HCT116 (cell line): ENCODE measurements at regions not wholly inside any gene's neighbourhood (a gene's known extent, or its start where the extent isn't known, plus 50 kb on each side); places are given as distances from the start of the nearest gene placed in this dataset.

Experiments
- ATAC-seq: fragments of 200-7000 bp; cut with Tn5 transposase; 2 replicates; pipeline ENCODE4 v1.9.1; 2020; ENCODE audit warnings: mild to moderate bottlenecking, moderate library complexity
- BruUV-seq: library from RNA; stranded (reverse); fragments of 400-500 nt; replicated peaks from 2 replicates; lab custom pipeline; 2021; lab: Mats Ljungman, UMichigan
- CTCF ChIA-PET: fragments of 300-600 bp; sonication (Branson Sonifier 250); formaldehyde crosslinking; loops from one replicate; lab custom pipeline; 2021; ENCODE audit warnings: antibody characterized with exemption; lab: Charles Lee
- POLR2A ChIA-PET: fragments of 300-600, 350-600 bp; sonication (Branson Sonifier 250); formaldehyde crosslinking; loops from one replicate; lab custom pipeline; 2021; ENCODE audit warnings: antibody characterized with exemption; lab: Charles Lee
- RAD21 ChIA-PET, 2 experiments: fragments of 300-600 bp; sonication (Branson Sonifier 250); formaldehyde crosslinking; loops; one replicate each; lab custom pipeline; 2023; ENCODE audit warnings: low total read pairs in 2 of 2; ENCODE audit not compliant: uncharacterized antibody in 2 of 2, unreplicated experiment in 2 of 2, low non-redundant PET in 1 of 2; lab: Charles Lee
- DNase-seq: peaks from one replicate; pipeline ENCODE4 v3.0.0-alpha.2; 2010; ENCODE audit warnings: low read depth, low spot score
- H2AFZ ChIP-seq: fragments of 200-600 bp; shearing (Covaris generic), sonication (generic); 2 replicates; pipeline ENCODE4 v1.6.1; 2017; ENCODE audit warnings: low read depth, mixed run types, mixed read lengths, antibody characterized with exemption, low read length; ENCODE audit not compliant: poor library complexity, severe bottlenecking
- H3K27ac ChIP-seq: 2 replicates; pipeline ENCODE4 v1.5.1; 2012; ENCODE audit warnings: low read depth, low read length
- H3K27me3 ChIP-seq: fragments of 200-600 bp; sonication (generic); 2 replicates; pipeline ENCODE4 v1.6.1; 2016; ENCODE audit warnings: mixed run types, low read length, mixed read lengths; ENCODE audit not compliant: insufficient read depth
- H3K36me3 ChIP-seq, 2 experiments: fragments of 200-500 bp in 1 of 2; fragments of 200-600 bp in 1 of 2; sonication (Bioruptor generic) in 1 of 2; sonication (generic) in 1 of 2; 2 replicates each; pipeline versions ENCODE4 v1.5.1 to v1.6.1; 2014 to 2016; ENCODE audit warnings: low read length in 2 of 2, inconsistent platforms in 1 of 2, mixed read lengths in 1 of 2, mixed run types in 1 of 2; ENCODE audit not compliant: insufficient read depth in 2 of 2, control insufficient read depth in 1 of 2
- H3K4me1 ChIP-seq, 2 experiments: fragments of 200-600 bp in 1 of 2; sonication (generic) in 1 of 2; 2 replicates each; pipeline versions ENCODE4 v1.5.1 to v1.6.1; 2012 to 2017; ENCODE audit warnings: low read length in 2 of 2, inconsistent platforms in 1 of 2, mild to moderate bottlenecking in 1 of 2, mixed read lengths in 1 of 2, mixed run types in 1 of 2, moderate library complexity in 1 of 2; ENCODE audit not compliant: insufficient read depth in 2 of 2, control insufficient read depth in 1 of 2
- H3K4me2 ChIP-seq: fragments of 200-600 bp; sonication (generic); 2 replicates; pipeline ENCODE4 v1.6.1; 2017; ENCODE audit warnings: mixed run types, low read length, mixed read lengths
- H3K4me3 ChIP-seq, 2 experiments: fragments of 200-600 bp in 1 of 2; sonication (generic) in 1 of 2; replicated peaks in 1 of 2; 2 replicates each; pipeline ENCODE4 v1.5.1; 2011 to 2016; ENCODE audit warnings: low read length in 2 of 2, control low read depth in 1 of 2, low read depth in 1 of 2, mild to moderate bottlenecking in 1 of 2, mixed read lengths in 1 of 2, mixed run types in 1 of 2
- H3K79me2 ChIP-seq: fragments of 200-600 bp; sonication (generic); 2 replicates; pipeline ENCODE4 v1.6.1; 2017; ENCODE audit warnings: mild to moderate bottlenecking, mixed run types, low read length, moderate library complexity, mixed read lengths; ENCODE audit not compliant: insufficient read depth
- H3K9ac ChIP-seq: fragments of 200-600 bp; sonication (generic); 2 replicates; pipeline ENCODE4 v1.6.1; 2016; ENCODE audit warnings: low read length, mixed read lengths
- H3K9me2 ChIP-seq: fragments of 200-600 bp; sonication (generic), shearing (Covaris generic); 2 replicates; pipeline ENCODE4 v1.6.1; 2017; ENCODE audit warnings: mixed run types, mild to moderate bottlenecking, moderate library complexity; ENCODE audit not compliant: insufficient read depth
- H3K9me3 ChIP-seq, 2 experiments: fragments of 200-500 bp in 1 of 2; fragments of 200-600 bp in 1 of 2; sonication (Bioruptor generic) in 1 of 2; sonication (generic) in 1 of 2; 2 replicates each; pipeline ENCODE4 v1.6.1; 2014 to 2017; ENCODE audit warnings: low read length in 2 of 2, mixed read lengths in 2 of 2, inconsistent platforms in 1 of 2, low read depth in 1 of 2, mild to moderate bottlenecking in 1 of 2, mixed run types in 1 of 2, moderate library complexity in 1 of 2; ENCODE audit not compliant: control insufficient read depth in 1 of 2, insufficient read depth in 1 of 2
- H4K20me1 ChIP-seq: fragments of 200-600 bp; sonication (generic), shearing (Covaris generic); 2 replicates; pipeline ENCODE4 v1.6.1; 2017; ENCODE audit warnings: mixed run types, mild to moderate bottlenecking, moderate library complexity; ENCODE audit not compliant: insufficient read depth
- ATF3 ChIP-seq: IDR thresholded peaks from 2 replicates; pipeline ENCODE4 v1.6.1; 2012
- CEBPB ChIP-seq: IDR thresholded peaks from 2 replicates; pipeline ENCODE4 v1.6.1; 2012; ENCODE audit warnings: low read depth
- EGR1 ChIP-seq: IDR thresholded peaks from 2 replicates; pipeline ENCODE4 v1.6.1; 2012; ENCODE audit warnings: low read depth
- ELF1 ChIP-seq: IDR thresholded peaks from 2 replicates; pipeline ENCODE4 v1.6.1; 2012; ENCODE audit warnings: low read depth, borderline replicate concordance
- EZH2 ChIP-seq: fragments of 200-600 bp; sonication (generic); IDR thresholded peaks from 2 replicates; pipeline ENCODE4 v1.6.1; 2017; ENCODE audit warnings: antibody characterized with exemption, mixed run types
- JUND ChIP-seq: IDR thresholded peaks from 2 replicates; pipeline ENCODE4 v1.6.1; 2012
- MAX ChIP-seq: IDR thresholded peaks from 2 replicates; pipeline ENCODE4 v1.6.1; 2012
- POLR2A ChIP-seq: IDR thresholded peaks from 2 replicates; pipeline ENCODE4 v1.7.0; 2011; ENCODE audit warnings: borderline replicate concordance; ENCODE audit not compliant: insufficient read depth, insufficient read length; ENCODE audit errors: extremely low read depth
- POLR2AphosphoS5 ChIP-seq: IDR thresholded peaks from 2 replicates; pipeline ENCODE4 v1.6.1; 2011; ENCODE audit warnings: mild to moderate bottlenecking, low read depth, low read length, moderate library complexity
- REST ChIP-seq: IDR thresholded peaks from 2 replicates; pipeline ENCODE4 v1.6.1; 2012; ENCODE audit warnings: low read depth
- SP1 ChIP-seq: IDR thresholded peaks from 2 replicates; pipeline ENCODE4 v1.6.1; 2012; ENCODE audit warnings: low read depth
- SRF ChIP-seq: IDR thresholded peaks from 2 replicates; pipeline ENCODE4 v1.6.1; 2012; ENCODE audit warnings: low read depth
- TCF7L2 ChIP-seq: IDR thresholded peaks from 2 replicates; pipeline ENCODE4 v1.7.0; 2011; ENCODE audit warnings: borderline replicate concordance, inconsistent platforms; ENCODE audit not compliant: insufficient read depth, insufficient read length; ENCODE audit errors: extremely low read depth
- YY1 ChIP-seq: IDR thresholded peaks from 2 replicates; pipeline ENCODE4 v1.6.1; 2011; ENCODE audit warnings: low read length, low read depth, moderate library complexity, mild to moderate bottlenecking; ENCODE audit not compliant: insufficient replicate concordance; ENCODE audit errors: extremely low read depth
- ZBTB33 ChIP-seq: IDR thresholded peaks from 2 replicates; pipeline ENCODE4 v1.6.1; 2011; ENCODE audit warnings: mild to moderate bottlenecking, low read length, moderate library complexity; ENCODE audit not compliant: insufficient replicate concordance; ENCODE audit errors: extremely low read depth
- ZFX ChIP-seq: fragments of 450-650 bp; IDR thresholded peaks from 2 replicates; pipeline ENCODE4 v1.6.1; 2017
- intact Hi-C: fragments of 100-400 bp; cut with micrococcal nuclease; formaldehyde crosslinking; loops from 2 replicates; pipeline ENCODE4 v1.10.0; 2022

GRCh38 chr10:105468759-105469158 lies 827.7 kb downstream of the SORCS3 start:
- H3K79me2 ChIP-seq, result no peaks in the 10 kb centered on the region
- no peaks in the 10 kb centered on the region for H3K27me3 ChIP-seq
- BruUV-seq, result no TSS peak
- no peak for DNase-seq
- TF ChIP-seq ATF3 (no peak), ZFX (no peak), POLR2AphosphoS5 (no peak), SRF (no peak), YY1 (no peak), REST (no peak), EZH2 (no peak), ELF1 (no peak), POLR2A (no peak), TCF7L2 (no peak), SP1 (no peak), CEBPB (no peak), MAX (no peak), EGR1 (no peak), JUND (no peak), ZBTB33 (no peak)
- no peak overlapping the region for H3K4me3 ChIP-seq
- H3K9ac ChIP-seq, result no peak overlapping the region
- intact Hi-C loops, result no loop called here
- H3K9me2 ChIP-seq, result no peaks in the 10 kb centered on the region
- no peaks in the 10 kb centered on the region for H3K36me3 ChIP-seq
- H3K27ac ChIP-seq, result no peak overlapping the region
- H3K4me1 ChIP-seq, result no peaks in the 10 kb centered on the region
- H3K9me3 ChIP-seq, result peaks cover 33 to 38% of the 10 kb centered on the region in 2 experiments; a peak in 2 of 4 replicates
- no peak for ATAC-seq
- ChIA-PET POLR2A (no interaction called here), RAD21 (no interaction called here), CTCF (no interaction called here)
- no peak overlapping the region for H2AFZ ChIP-seq
- H4K20me1 ChIP-seq, result no peaks in the 10 kb centered on the region
- H3K4me2 ChIP-seq, result no peak overlapping the region
